ENCODE measurements at regions not wholly inside any gene's neighbourhood (a gene's known extent, or its start where the extent isn't known, plus 50 kb on each side); places are given as distances from the start of the nearest gene placed in this dataset.

DNA sequence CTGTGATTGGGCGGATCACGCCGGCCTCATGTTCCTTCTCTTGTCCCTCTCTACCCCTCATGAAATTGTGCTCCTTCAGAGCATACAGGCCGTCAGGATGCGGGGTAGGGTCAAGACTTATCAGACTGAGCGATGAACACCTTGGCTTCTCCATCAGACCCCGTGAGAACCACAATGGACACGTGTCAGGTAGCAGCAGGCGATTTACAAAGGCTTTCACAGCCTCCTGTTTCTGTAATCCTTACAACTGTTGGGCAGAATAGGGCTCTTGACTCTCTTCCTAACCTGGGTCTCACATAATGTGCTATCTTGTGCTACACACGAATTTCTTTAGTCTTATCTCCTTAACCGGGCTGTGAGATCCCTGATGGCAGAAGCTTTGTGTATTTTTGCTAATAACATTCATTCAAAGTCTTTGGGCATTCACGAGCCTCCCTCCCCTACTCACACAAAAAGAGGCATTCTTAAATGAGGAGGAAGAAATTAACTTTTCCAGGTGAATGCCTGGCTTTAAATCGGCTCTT is 122.9 kb upstream of the SLC22A23 start:
- peak overlapping the region; percentile 92 for H2AFZ ChIP-seq

More for the DNA sequence above, 122.9 kb upstream of the SLC22A23 start:
- Histone ChIP-seq H3K27ac (ENCODE audit: low read depth) (no peak overlapping the region), H3K4me2 (no peak overlapping the region), H3F3A (replicated peaks; ENCODE audit: low read depth) (no peaks in the 10 kb centered on the region), H3K4me3 (no peak overlapping the region), H3K27me3 (ENCODE audit: insufficient read depth) (no peaks in the 10 kb centered on the region), H4K20me1 (replicated peaks; ENCODE audit: insufficient read depth) (no peaks in the 10 kb centered on the region), H3K79me2 (replicated peaks; ENCODE audit: insufficient read depth) (no peaks in the 10 kb centered on the region), H3K4me1 (ENCODE audit: insufficient read depth) (peaks cover 8% of the 10 kb centered on the region; the same call in 1 of the 2 replicates), H3K36me3 (ENCODE audit: insufficient read depth) (no peaks in the 10 kb centered on the region), H3K9me2 (ENCODE audit: insufficient read depth) (no peaks in the 10 kb centered on the region)
- H3K4me3 Mint-ChIP-seq, result no peak overlapping the region
- ATAC-seq, result peak; percentile 44
- TF ChIP-seq STAT1 (IDR thresholded peaks at IDR 0.05; ENCODE audit: unreplicated experiment), result no peak
- no peak for TF ChIP-seq NANOG (IDR thresholded peaks at IDR 0.05; ENCODE audit: borderline replicate concordance)
- no peak for TF ChIP-seq CREB1 (CRISPR knock-in tag; IDR thresholded peaks at IDR 0.05; ENCODE audit: low read depth)
- no peak for TF ChIP-seq ZNF114 (CRISPR knock-in tag; IDR thresholded peaks at IDR 0.05)
- no peak for TF ChIP-seq POLR2AphosphoS5 (IDR thresholded peaks at IDR 0.05; ENCODE audit: low read depth)
- no peak for TF ChIP-seq EZH2 (IDR thresholded peaks at IDR 0.05; ENCODE audit: low read depth, unreplicated experiment)
- TF ChIP-seq JUNB (IDR thresholded peaks at IDR 0.05; ENCODE audit: unreplicated experiment), result no peak
- no peak for TF ChIP-seq ZNF331 (CRISPR knock-in tag; IDR thresholded peaks at IDR 0.05; ENCODE audit: low read depth)
- TF ChIP-seq, protein P1, sequence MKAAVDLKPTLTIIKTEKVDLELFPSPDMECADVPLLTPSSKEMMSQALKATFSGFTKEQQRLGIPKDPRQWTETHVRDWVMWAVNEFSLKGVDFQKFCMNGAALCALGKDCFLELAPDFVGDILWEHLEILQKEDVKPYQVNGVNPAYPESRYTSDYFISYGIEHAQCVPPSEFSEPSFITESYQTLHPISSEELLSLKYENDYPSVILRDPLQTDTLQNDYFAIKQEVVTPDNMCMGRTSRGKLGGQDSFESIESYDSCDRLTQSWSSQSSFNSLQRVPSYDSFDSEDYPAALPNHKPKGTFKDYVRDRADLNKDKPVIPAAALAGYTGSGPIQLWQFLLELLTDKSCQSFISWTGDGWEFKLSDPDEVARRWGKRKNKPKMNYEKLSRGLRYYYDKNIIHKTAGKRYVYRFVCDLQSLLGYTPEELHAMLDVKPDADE (IDR thresholded peaks at IDR 0.05), result no peak
- TF ChIP-seq, protein P2, sequence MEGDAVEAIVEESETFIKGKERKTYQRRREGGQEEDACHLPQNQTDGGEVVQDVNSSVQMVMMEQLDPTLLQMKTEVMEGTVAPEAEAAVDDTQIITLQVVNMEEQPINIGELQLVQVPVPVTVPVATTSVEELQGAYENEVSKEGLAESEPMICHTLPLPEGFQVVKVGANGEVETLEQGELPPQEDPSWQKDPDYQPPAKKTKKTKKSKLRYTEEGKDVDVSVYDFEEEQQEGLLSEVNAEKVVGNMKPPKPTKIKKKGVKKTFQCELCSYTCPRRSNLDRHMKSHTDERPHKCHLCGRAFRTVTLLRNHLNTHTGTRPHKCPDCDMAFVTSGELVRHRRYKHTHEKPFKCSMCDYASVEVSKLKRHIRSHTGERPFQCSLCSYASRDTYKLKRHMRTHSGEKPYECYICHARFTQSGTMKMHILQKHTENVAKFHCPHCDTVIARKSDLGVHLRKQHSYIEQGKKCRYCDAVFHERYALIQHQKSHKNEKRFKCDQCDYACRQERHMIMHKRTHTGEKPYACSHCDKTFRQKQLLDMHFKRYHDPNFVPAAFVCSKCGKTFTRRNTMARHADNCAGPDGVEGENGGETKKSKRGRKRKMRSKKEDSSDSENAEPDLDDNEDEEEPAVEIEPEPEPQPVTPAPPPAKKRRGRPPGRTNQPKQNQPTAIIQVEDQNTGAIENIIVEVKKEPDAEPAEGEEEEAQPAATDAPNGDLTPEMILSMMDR (conservative IDR thresholded peaks at IDR 0.05; ENCODE audit: low read depth in 2 of 2), result no peak
- TF ChIP-seq, protein P3, sequence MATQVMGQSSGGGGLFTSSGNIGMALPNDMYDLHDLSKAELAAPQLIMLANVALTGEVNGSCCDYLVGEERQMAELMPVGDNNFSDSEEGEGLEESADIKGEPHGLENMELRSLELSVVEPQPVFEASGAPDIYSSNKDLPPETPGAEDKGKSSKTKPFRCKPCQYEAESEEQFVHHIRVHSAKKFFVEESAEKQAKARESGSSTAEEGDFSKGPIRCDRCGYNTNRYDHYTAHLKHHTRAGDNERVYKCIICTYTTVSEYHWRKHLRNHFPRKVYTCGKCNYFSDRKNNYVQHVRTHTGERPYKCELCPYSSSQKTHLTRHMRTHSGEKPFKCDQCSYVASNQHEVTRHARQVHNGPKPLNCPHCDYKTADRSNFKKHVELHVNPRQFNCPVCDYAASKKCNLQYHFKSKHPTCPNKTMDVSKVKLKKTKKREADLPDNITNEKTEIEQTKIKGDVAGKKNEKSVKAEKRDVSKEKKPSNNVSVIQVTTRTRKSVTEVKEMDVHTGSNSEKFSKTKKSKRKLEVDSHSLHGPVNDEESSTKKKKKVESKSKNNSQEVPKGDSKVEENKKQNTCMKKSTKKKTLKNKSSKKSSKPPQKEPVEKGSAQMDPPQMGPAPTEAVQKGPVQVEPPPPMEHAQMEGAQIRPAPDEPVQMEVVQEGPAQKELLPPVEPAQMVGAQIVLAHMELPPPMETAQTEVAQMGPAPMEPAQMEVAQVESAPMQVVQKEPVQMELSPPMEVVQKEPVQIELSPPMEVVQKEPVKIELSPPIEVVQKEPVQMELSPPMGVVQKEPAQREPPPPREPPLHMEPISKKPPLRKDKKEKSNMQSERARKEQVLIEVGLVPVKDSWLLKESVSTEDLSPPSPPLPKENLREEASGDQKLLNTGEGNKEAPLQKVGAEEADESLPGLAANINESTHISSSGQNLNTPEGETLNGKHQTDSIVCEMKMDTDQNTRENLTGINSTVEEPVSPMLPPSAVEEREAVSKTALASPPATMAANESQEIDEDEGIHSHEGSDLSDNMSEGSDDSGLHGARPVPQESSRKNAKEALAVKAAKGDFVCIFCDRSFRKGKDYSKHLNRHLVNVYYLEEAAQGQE (IDR thresholded peaks at IDR 0.05; ENCODE audit: unreplicated experiment), result no peak
- TF ChIP-seq, protein P4, sequence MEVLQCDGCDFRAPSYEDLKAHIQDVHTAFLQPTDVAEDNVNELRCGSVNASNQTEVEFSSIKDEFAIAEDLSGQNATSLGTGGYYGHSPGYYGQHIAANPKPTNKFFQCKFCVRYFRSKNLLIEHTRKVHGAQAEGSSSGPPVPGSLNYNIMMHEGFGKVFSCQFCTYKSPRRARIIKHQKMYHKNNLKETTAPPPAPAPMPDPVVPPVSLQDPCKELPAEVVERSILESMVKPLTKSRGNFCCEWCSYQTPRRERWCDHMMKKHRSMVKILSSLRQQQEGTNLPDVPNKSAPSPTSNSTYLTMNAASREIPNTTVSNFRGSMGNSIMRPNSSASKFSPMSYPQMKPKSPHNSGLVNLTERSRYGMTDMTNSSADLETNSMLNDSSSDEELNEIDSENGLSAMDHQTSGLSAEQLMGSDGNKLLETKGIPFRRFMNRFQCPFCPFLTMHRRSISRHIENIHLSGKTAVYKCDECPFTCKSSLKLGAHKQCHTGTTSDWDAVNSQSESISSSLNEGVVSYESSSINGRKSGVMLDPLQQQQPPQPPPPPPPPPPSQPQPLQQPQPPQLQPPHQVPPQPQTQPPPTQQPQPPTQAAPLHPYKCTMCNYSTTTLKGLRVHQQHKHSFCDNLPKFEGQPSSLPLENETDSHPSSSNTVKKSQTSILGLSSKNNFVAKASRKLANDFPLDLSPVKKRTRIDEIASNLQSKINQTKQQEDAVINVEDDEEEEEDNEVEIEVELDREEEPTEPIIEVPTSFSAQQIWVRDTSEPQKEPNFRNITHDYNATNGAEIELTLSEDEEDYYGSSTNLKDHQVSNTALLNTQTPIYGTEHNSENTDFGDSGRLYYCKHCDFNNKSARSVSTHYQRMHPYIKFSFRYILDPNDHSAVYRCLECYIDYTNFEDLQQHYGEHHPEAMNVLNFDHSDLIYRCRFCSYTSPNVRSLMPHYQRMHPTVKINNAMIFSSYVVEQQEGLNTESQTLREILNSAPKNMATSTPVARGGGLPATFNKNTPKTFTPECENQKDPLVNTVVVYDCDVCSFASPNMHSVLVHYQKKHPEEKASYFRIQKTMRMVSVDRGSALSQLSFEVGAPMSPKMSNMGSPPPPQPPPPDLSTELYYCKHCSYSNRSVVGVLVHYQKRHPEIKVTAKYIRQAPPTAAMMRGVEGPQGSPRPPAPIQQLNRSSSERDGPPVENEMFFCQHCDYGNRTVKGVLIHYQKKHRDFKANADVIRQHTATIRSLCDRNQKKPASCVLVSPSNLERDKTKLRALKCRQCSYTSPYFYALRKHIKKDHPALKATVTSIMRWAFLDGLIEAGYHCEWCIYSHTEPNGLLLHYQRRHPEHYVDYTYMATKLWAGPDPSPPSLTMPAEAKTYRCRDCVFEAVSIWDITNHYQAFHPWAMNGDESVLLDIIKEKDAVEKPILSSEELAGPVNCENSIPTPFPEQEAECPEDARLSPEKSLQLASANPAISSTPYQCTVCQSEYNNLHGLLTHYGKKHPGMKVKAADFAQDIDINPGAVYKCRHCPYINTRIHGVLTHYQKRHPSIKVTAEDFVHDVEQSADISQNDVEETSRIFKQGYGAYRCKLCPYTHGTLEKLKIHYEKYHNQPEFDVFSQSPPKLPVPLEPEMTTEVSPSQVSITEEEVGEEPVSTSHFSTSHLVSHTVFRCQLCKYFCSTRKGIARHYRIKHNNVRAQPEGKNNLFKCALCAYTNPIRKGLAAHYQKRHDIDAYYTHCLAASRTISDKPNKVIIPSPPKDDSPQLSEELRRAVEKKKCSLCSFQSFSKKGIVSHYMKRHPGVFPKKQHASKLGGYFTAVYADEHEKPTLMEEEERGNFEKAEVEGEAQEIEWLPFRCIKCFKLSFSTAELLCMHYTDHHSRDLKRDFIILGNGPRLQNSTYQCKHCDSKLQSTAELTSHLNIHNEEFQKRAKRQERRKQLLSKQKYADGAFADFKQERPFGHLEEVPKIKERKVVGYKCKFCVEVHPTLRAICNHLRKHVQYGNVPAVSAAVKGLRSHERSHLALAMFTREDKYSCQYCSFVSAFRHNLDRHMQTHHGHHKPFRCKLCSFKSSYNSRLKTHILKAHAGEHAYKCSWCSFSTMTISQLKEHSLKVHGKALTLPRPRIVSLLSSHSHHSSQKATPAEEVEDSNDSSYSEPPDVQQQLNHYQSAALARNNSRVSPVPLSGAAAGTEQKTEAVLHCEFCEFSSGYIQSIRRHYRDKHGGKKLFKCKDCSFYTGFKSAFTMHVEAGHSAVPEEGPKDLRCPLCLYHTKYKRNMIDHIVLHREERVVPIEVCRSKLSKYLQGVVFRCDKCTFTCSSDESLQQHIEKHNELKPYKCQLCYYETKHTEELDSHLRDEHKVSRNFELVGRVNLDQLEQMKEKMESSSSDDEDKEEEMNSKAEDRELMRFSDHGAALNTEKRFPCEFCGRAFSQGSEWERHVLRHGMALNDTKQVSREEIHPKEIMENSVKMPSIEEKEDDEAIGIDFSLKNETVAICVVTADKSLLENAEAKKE (CRISPR knock-in tag; IDR thresholded peaks at IDR 0.05), result no peak
- TF ChIP-seq EZH2phosphoT487 (IDR thresholded peaks at IDR 0.05; ENCODE audit: unreplicated experiment), result no peak
- peaks cover 22% of the 10 kb centered on the region for H3K4me1 Mint-ChIP-seq
- H3K36me3 Mint-ChIP-seq (ENCODE audit: low read depth), result no peaks in the 10 kb centered on the region
- H3K27me3 Mint-ChIP-seq (ENCODE audit: insufficient read depth, low read depth, poor library complexity), result peaks cover 8% of the 10 kb centered on the region
- no peak for DNase-seq (ENCODE audit: low spot score)
- H3K27ac Mint-ChIP-seq, result no peak overlapping the region
- no peaks in the 10 kb centered on the region for H3K9me3 Mint-ChIP-seq
